ENCODE measurements at regions not wholly inside any gene's neighbourhood (a gene's known extent, or its start where the extent isn't known, plus 50 kb on each side); places are given as distances from the start of the nearest gene placed in this dataset.

DNA sequence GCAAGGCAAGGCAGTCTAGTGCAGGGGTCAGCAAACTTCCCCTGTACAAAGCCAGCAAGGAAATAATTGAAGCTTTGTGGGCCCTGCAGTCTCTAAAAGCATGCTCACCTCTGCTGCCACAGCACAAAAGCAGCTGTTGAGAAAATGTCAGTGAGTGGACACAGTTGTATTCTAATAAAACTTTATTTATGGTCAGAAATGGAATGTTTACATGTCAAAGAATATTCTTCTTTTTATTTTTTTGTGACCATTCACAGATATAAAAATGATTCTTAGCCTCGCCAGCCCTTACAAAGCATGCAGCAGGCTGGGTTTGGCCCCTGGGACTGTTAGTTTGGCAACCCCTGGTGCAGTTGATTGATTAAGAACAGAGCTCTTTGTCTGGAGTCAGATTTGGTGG lies 192.4 kb downstream of the BUB3 start (continued):
- TF ChIP-seq, protein P1, sequence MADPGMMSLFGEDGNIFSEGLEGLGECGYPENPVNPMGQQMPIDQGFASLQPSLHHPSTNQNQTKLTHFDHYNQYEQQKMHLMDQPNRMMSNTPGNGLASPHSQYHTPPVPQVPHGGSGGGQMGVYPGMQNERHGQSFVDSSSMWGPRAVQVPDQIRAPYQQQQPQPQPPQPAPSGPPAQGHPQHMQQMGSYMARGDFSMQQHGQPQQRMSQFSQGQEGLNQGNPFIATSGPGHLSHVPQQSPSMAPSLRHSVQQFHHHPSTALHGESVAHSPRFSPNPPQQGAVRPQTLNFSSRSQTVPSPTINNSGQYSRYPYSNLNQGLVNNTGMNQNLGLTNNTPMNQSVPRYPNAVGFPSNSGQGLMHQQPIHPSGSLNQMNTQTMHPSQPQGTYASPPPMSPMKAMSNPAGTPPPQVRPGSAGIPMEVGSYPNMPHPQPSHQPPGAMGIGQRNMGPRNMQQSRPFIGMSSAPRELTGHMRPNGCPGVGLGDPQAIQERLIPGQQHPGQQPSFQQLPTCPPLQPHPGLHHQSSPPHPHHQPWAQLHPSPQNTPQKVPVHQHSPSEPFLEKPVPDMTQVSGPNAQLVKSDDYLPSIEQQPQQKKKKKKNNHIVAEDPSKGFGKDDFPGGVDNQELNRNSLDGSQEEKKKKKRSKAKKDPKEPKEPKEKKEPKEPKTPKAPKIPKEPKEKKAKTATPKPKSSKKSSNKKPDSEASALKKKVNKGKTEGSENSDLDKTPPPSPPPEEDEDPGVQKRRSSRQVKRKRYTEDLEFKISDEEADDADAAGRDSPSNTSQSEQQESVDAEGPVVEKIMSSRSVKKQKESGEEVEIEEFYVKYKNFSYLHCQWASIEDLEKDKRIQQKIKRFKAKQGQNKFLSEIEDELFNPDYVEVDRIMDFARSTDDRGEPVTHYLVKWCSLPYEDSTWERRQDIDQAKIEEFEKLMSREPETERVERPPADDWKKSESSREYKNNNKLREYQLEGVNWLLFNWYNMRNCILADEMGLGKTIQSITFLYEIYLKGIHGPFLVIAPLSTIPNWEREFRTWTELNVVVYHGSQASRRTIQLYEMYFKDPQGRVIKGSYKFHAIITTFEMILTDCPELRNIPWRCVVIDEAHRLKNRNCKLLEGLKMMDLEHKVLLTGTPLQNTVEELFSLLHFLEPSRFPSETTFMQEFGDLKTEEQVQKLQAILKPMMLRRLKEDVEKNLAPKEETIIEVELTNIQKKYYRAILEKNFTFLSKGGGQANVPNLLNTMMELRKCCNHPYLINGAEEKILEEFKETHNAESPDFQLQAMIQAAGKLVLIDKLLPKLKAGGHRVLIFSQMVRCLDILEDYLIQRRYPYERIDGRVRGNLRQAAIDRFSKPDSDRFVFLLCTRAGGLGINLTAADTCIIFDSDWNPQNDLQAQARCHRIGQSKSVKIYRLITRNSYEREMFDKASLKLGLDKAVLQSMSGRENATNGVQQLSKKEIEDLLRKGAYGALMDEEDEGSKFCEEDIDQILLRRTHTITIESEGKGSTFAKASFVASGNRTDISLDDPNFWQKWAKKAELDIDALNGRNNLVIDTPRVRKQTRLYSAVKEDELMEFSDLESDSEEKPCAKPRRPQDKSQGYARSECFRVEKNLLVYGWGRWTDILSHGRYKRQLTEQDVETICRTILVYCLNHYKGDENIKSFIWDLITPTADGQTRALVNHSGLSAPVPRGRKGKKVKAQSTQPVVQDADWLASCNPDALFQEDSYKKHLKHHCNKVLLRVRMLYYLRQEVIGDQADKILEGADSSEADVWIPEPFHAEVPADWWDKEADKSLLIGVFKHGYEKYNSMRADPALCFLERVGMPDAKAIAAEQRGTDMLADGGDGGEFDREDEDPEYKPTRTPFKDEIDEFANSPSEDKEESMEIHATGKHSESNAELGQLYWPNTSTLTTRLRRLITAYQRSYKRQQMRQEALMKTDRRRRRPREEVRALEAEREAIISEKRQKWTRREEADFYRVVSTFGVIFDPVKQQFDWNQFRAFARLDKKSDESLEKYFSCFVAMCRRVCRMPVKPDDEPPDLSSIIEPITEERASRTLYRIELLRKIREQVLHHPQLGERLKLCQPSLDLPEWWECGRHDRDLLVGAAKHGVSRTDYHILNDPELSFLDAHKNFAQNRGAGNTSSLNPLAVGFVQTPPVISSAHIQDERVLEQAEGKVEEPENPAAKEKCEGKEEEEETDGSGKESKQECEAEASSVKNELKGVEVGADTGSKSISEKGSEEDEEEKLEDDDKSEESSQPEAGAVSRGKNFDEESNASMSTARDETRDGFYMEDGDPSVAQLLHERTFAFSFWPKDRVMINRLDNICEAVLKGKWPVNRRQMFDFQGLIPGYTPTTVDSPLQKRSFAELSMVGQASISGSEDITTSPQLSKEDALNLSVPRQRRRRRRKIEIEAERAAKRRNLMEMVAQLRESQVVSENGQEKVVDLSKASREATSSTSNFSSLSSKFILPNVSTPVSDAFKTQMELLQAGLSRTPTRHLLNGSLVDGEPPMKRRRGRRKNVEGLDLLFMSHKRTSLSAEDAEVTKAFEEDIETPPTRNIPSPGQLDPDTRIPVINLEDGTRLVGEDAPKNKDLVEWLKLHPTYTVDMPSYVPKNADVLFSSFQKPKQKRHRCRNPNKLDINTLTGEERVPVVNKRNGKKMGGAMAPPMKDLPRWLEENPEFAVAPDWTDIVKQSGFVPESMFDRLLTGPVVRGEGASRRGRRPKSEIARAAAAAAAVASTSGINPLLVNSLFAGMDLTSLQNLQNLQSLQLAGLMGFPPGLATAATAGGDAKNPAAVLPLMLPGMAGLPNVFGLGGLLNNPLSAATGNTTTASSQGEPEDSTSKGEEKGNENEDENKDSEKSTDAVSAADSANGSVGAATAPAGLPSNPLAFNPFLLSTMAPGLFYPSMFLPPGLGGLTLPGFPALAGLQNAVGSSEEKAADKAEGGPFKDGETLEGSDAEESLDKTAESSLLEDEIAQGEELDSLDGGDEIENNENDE (IDR thresholded peaks at IDR 0.05; ENCODE audit: insufficient replicate concordance, low read length): no peak
- TF ChIP-seq ZNF274 (IDR thresholded peaks at IDR 0.05; ENCODE audit: borderline replicate concordance, extremely low read depth, low read length): no peak
- no peak for TF ChIP-seq CBX5 (IDR thresholded peaks at IDR 0.05; ENCODE audit: low read depth, low read length)
- TF ChIP-seq CBX8 (IDR thresholded peaks at IDR 0.05; ENCODE audit: borderline replicate concordance, low read depth, low read length): no peak
- TF ChIP-seq, protein P2, sequence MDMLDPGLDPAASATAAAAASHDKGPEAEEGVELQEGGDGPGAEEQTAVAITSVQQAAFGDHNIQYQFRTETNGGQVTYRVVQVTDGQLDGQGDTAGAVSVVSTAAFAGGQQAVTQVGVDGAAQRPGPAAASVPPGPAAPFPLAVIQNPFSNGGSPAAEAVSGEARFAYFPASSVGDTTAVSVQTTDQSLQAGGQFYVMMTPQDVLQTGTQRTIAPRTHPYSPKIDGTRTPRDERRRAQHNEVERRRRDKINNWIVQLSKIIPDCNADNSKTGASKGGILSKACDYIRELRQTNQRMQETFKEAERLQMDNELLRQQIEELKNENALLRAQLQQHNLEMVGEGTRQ (IDR thresholded peaks at IDR 0.05; ENCODE audit: low read length): no peak
- no peak for TF ChIP-seq POLR2AphosphoS5 (IDR thresholded peaks at IDR 0.05; ENCODE audit: low read depth, low read length)
- TF ChIP-seq, protein P3, sequence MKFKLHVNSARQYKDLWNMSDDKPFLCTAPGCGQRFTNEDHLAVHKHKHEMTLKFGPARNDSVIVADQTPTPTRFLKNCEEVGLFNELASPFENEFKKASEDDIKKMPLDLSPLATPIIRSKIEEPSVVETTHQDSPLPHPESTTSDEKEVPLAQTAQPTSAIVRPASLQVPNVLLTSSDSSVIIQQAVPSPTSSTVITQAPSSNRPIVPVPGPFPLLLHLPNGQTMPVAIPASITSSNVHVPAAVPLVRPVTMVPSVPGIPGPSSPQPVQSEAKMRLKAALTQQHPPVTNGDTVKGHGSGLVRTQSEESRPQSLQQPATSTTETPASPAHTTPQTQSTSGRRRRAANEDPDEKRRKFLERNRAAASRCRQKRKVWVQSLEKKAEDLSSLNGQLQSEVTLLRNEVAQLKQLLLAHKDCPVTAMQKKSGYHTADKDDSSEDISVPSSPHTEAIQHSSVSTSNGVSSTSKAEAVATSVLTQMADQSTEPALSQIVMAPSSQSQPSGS (IDR thresholded peaks at IDR 0.05; ENCODE audit: low read length): no peak
- no peak for TF ChIP-seq CHD2 (IDR thresholded peaks at IDR 0.05; ENCODE audit: low read length)

Measured in H1 (cell line).